ENCODE measurements at regions not wholly inside any gene's neighbourhood (a gene's known extent, or its start where the extent isn't known, plus 50 kb on each side); places are given as distances from the start of the nearest gene placed in this dataset.

DNA sequence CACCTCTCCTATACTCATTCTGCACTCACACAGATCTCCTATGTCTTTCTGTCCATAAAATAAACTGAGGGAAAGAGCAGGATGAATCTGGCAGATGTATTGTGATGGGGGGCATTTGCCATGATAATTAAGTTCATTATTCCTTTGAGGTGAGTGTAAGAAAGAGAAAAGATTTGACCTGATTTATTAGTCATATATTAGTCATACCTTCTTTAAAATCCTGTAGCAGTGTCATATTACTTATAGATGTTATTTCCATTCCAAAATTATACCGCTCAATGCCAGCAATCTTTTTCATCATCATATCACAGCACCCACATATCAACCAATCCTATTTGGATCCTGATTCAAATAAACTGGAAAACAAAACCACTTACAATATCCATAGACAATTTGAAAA lies 733.3 kb upstream of the SLC35B3 start:
- Histone ChIP-seq H3K4me3 (no peak overlapping the region), H3K36me3 (no peaks in the 10 kb centered on the region), H3K9me3 (peaks cover 0 to 30% (median 12%) of the 10 kb centered on the region in 8 donors), H3K4me1 (no peaks in the 10 kb centered on the region), H3K27ac (no peak overlapping the region), H3K27me3 (replicated peaks in 1 of 7) (no peaks in the 10 kb centered on the region)
- intact Hi-C loops (cut with DNase I; ENCODE audit: low total_unique reads) = no loop called here
- WGBS, 5 donors = 87 to 96% (median 91%) methylated on average over 1 of the region's 1 CpG
- DNase-seq = no peak
- TF ChIP-seq POLR2AphosphoS5 (IDR thresholded peaks at IDR 0.05) = no peak
- no peak for TF ChIP-seq POLR2A (IDR thresholded peaks at IDR 0.05)
- TF ChIP-seq, protein P1, sequence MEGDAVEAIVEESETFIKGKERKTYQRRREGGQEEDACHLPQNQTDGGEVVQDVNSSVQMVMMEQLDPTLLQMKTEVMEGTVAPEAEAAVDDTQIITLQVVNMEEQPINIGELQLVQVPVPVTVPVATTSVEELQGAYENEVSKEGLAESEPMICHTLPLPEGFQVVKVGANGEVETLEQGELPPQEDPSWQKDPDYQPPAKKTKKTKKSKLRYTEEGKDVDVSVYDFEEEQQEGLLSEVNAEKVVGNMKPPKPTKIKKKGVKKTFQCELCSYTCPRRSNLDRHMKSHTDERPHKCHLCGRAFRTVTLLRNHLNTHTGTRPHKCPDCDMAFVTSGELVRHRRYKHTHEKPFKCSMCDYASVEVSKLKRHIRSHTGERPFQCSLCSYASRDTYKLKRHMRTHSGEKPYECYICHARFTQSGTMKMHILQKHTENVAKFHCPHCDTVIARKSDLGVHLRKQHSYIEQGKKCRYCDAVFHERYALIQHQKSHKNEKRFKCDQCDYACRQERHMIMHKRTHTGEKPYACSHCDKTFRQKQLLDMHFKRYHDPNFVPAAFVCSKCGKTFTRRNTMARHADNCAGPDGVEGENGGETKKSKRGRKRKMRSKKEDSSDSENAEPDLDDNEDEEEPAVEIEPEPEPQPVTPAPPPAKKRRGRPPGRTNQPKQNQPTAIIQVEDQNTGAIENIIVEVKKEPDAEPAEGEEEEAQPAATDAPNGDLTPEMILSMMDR (IDR thresholded peaks at IDR 0.05 in 8 of 11, conservative IDR thresholded peaks at IDR 0.05 in 3 of 11) = no peak

DNA sequence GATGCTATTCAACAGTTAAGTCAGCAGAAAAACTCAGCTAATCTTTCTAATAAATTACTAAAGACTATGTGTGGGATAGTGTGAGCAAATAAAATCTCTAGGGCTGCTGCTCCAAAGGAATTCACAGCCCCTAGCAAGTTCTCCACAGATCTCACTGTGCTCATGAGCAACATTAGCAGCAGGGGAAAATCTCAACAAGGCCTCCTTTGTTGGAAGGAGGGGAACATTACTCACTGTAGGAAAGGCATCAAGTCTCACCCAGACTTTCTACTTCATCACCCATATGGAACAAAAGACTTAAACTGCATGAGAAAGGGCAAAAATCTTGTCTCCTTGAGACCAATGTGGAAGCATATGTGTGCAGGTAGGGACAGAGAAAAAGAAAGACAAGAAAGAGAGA lies 726.4 kb upstream of the SLC35B3 start:
- no peaks in the 10 kb centered on the region for H3K4me1 ChIP-seq
- TF ChIP-seq POLR2A (IDR thresholded peaks at IDR 0.05) = no peak
- no peaks in the 10 kb centered on the region for H3K36me3 ChIP-seq
- intact Hi-C loops (cut with DNase I; ENCODE audit: low total_unique reads) = no loop called here
- no peak overlapping the region for H3K27ac ChIP-seq
- peaks cover 0 to 40% (median 34%) of the 10 kb centered on the region in 8 donors for H3K9me3 ChIP-seq
- H3K4me3 ChIP-seq = no peak overlapping the region
- H3K27me3 ChIP-seq (replicated peaks in 1 of 7) = no peaks in the 10 kb centered on the region
- DNase-seq = no peak

- Histone ChIP-seq H3K27me3 (replicated peaks in 1 of 7) (no peaks in the 10 kb centered on the region), H3K4me3 (no peak overlapping the region), H3K9me3 (peaks cover 0 to 38% (median 27%) of the 10 kb centered on the region in 8 donors), H3K4me1 (no peaks in the 10 kb centered on the region), H3K27ac (no peak overlapping the region), H3K36me3 (no peaks in the 10 kb centered on the region)
- no peak for TF ChIP-seq POLR2A (IDR thresholded peaks at IDR 0.05)
- TF ChIP-seq, protein P1 (IDR thresholded peaks at IDR 0.05 in 8 of 11, conservative IDR thresholded peaks at IDR 0.05 in 3 of 11) = no peak
- TF ChIP-seq POLR2AphosphoS5 (IDR thresholded peaks at IDR 0.05) = no peak
- intact Hi-C loops (cut with DNase I; ENCODE audit: low total_unique reads) = no loop called here
- no peak for DNase-seq
- WGBS, 5 donors = 84 to 92% (median 86%) methylated on average over 3 of the region's 3 CpGs
Measured at GRCh38 chr6:9159051-9159450, 723.7 kb upstream of the SLC35B3 start.

DNA sequence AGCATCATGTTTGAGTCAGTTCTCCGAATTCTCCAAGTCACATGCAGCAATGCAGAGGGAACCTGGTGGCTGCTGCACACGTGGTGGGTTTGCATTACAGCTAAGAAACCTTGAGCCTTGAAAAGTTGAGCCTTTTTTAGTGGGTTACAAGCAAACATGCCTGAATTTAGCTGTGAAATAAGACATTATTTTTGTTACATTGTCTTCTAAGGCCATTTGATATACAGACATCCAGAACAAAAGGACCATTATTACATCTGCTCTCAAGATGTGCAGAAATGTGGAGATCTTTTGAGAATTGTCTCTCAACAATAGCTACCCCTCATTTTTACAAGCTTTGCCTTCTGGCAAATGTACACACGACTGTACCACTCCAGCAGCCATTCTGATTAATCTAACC lies 720.5 kb upstream of the SLC35B3 start:
- Histone ChIP-seq H3K4me3 (no peak overlapping the region), H3K27me3 (replicated peaks in 1 of 7) (no peaks in the 10 kb centered on the region), H3K36me3 (no peaks in the 10 kb centered on the region), H3K4me1 (no peaks in the 10 kb centered on the region), H3K27ac (no peak overlapping the region), H3K9me3 (peaks cover 0 to 8% (median 0%) of the 10 kb centered on the region in 8 donors)
- TF ChIP-seq POLR2A (IDR thresholded peaks at IDR 0.05) (no peak), POLR2AphosphoS5 (IDR thresholded peaks at IDR 0.05) (no peak)
- TF ChIP-seq, protein P1 (IDR thresholded peaks at IDR 0.05 in 8 of 11, conservative IDR thresholded peaks at IDR 0.05 in 3 of 11) = no peak
- DNase-seq = no peak
- 56 to 68% (median 65%) methylated on average over 3 of the region's 3 CpGs for WGBS, 5 donors
- intact Hi-C loops (cut with DNase I; ENCODE audit: low total_unique reads) = no loop called here

- Histone ChIP-seq H3K4me3 (no peak overlapping the region), H3K36me3 (no peaks in the 10 kb centered on the region), H3K27me3 (replicated peaks in 1 of 7) (no peaks in the 10 kb centered on the region), H3K4me1 (no peaks in the 10 kb centered on the region), H3K27ac (no peak overlapping the region), H3K9me3 (peaks cover 0 to 21% (median 12%) of the 10 kb centered on the region in 8 donors)
- 90 to 97% (median 92%) methylated on average over 4 of the region's 4 CpGs for WGBS, 5 donors
- TF ChIP-seq POLR2A (IDR thresholded peaks at IDR 0.05) = no peak
- no peak for TF ChIP-seq POLR2AphosphoS5 (IDR thresholded peaks at IDR 0.05)
- TF ChIP-seq, protein P1 (IDR thresholded peaks at IDR 0.05 in 8 of 11, conservative IDR thresholded peaks at IDR 0.05 in 3 of 11) = no peak
- no peak for DNase-seq
- intact Hi-C loops (cut with DNase I; ENCODE audit: low total_unique reads) = no loop called here
Measured at GRCh38 chr6:9143140-9143539, 707.8 kb upstream of the SLC35B3 start.

Data from spleen (tissue), 11 donors.